ENCODE measurements at regions not wholly inside any gene's neighbourhood (a gene's known extent, or its start where the extent isn't known, plus 50 kb on each side); places are given as distances from the start of the nearest gene placed in this dataset.

DNA sequence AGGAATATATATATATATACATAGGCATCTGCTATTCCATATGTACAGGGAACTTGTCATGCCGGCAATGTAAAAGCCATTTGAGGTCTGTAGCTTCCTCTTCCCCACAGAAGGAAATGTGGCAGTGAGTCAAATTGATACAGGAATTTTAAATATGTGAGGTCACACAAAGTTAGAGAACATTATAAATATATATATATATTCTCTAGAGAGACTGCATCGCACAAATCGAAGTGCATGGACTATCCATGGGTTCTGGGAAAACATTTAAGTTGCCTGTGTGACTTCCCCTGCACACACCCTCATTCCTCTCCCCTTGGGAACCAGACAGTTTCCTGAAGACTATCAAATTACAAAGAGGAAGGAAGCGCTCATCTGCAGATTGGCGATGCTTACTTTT lies 100.9 kb upstream of the CCDC91 start:
- no peak for TF ChIP-seq NFIC (IDR thresholded peaks at IDR 0.05)
- no peak for TF ChIP-seq CEBPB (IDR thresholded peaks at IDR 0.05)
- TF ChIP-seq EP300 (IDR thresholded peaks at IDR 0.05; ENCODE audit: borderline replicate concordance) = no peak
- TF ChIP-seq TEAD4 (IDR thresholded peaks at IDR 0.05) = no peak
- no peak for TF ChIP-seq RAD21 (IDR thresholded peaks at IDR 0.05; ENCODE audit: low read depth)
- TF ChIP-seq, protein P1, sequence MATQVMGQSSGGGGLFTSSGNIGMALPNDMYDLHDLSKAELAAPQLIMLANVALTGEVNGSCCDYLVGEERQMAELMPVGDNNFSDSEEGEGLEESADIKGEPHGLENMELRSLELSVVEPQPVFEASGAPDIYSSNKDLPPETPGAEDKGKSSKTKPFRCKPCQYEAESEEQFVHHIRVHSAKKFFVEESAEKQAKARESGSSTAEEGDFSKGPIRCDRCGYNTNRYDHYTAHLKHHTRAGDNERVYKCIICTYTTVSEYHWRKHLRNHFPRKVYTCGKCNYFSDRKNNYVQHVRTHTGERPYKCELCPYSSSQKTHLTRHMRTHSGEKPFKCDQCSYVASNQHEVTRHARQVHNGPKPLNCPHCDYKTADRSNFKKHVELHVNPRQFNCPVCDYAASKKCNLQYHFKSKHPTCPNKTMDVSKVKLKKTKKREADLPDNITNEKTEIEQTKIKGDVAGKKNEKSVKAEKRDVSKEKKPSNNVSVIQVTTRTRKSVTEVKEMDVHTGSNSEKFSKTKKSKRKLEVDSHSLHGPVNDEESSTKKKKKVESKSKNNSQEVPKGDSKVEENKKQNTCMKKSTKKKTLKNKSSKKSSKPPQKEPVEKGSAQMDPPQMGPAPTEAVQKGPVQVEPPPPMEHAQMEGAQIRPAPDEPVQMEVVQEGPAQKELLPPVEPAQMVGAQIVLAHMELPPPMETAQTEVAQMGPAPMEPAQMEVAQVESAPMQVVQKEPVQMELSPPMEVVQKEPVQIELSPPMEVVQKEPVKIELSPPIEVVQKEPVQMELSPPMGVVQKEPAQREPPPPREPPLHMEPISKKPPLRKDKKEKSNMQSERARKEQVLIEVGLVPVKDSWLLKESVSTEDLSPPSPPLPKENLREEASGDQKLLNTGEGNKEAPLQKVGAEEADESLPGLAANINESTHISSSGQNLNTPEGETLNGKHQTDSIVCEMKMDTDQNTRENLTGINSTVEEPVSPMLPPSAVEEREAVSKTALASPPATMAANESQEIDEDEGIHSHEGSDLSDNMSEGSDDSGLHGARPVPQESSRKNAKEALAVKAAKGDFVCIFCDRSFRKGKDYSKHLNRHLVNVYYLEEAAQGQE (IDR thresholded peaks at IDR 0.05; ENCODE audit: low read depth) = no peak
- TF ChIP-seq YY1 (IDR thresholded peaks at IDR 0.05; ENCODE audit: low read depth) = no peak
- TF ChIP-seq CREB1 (IDR thresholded peaks at IDR 0.05; ENCODE audit: low read depth) = no peak
- TF ChIP-seq TAF1 (IDR thresholded peaks at IDR 0.05; ENCODE audit: low read depth) = no peak
- TF ChIP-seq, protein P2, sequence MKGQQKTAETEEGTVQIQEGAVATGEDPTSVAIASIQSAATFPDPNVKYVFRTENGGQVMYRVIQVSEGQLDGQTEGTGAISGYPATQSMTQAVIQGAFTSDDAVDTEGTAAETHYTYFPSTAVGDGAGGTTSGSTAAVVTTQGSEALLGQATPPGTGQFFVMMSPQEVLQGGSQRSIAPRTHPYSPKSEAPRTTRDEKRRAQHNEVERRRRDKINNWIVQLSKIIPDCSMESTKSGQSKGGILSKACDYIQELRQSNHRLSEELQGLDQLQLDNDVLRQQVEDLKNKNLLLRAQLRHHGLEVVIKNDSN (IDR thresholded peaks at IDR 0.05) = no peak
- TF ChIP-seq FOXM1 (IDR thresholded peaks at IDR 0.05; ENCODE audit: borderline replicate concordance, low read depth) = no peak
- TF ChIP-seq, protein P3, sequence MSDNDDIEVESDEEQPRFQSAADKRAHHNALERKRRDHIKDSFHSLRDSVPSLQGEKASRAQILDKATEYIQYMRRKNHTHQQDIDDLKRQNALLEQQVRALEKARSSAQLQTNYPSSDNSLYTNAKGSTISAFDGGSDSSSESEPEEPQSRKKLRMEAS (IDR thresholded peaks at IDR 0.05) = no peak
- no peak for TF ChIP-seq TCF12 (IDR thresholded peaks at IDR 0.05; ENCODE audit: low read depth)
- TF ChIP-seq EGR1 (IDR thresholded peaks at IDR 0.05) = no peak

Data from Ishikawa (cell line).